Fibroblast of lung (primary cell): ENCODE measurements at regions not wholly inside any gene's neighbourhood (a gene's known extent, or its start where the extent isn't known, plus 50 kb on each side); places are given as distances from the start of the nearest gene placed in this dataset.

Source experiments
- DNase-seq, 2 donors: peaks; one replicate each; pipeline versions ENCODE4 v3.0.0 to v3.0.0-alpha.2; 2010; ENCODE audit warnings: low read depth in 2 of 2
- H2AFZ ChIP-seq: 2 replicates; pipeline ENCODE4 v1.5.1; 2012; ENCODE audit warnings: low read length, control low read depth, inconsistent platforms
- H3K27ac ChIP-seq: 2 replicates; pipeline ENCODE4 v1.5.1; 2011; ENCODE audit warnings: low read length, control low read depth; ENCODE audit not compliant: insufficient read depth
- H3K27me3 ChIP-seq: 2 replicates; pipeline ENCODE4 v1.5.1; 2011; ENCODE audit warnings: mild to moderate bottlenecking, low read length; ENCODE audit not compliant: control insufficient read depth, insufficient read depth
- H3K36me3 ChIP-seq: 2 replicates; pipeline ENCODE4 v1.5.1; 2011; ENCODE audit warnings: low read length; ENCODE audit not compliant: control insufficient read depth, insufficient read depth
- H3K4me1 ChIP-seq: 2 replicates; pipeline ENCODE4 v1.5.1; 2011; ENCODE audit warnings: low read length; ENCODE audit not compliant: control insufficient read depth, insufficient read depth; ENCODE audit errors: extremely low read depth
- H3K4me2 ChIP-seq: 2 replicates; pipeline ENCODE4 v1.5.1; 2011; ENCODE audit warnings: low read length, control low read depth; ENCODE audit not compliant: insufficient read depth; ENCODE audit errors: extremely low read depth
- H3K4me3 ChIP-seq, 4 experiments: fragments of 200-600 bp in 1 of 4; sonication (generic) in 1 of 4; replicated peaks in 1 of 4; 2 replicates each; pipeline ENCODE4 v1.5.1; 2011 to 2016; ENCODE audit warnings: low read length in 4 of 4, low read depth in 3 of 4, mild to moderate bottlenecking in 3 of 4, control low read depth in 2 of 4, inconsistent platforms in 1 of 4, mixed read lengths in 1 of 4; ENCODE audit not compliant: insufficient read depth in 1 of 4; ENCODE audit errors: control extremely low read depth in 1 of 4
- H3K79me2 ChIP-seq: 2 replicates; pipeline ENCODE4 v1.5.1; 2012; ENCODE audit warnings: mild to moderate bottlenecking, low read length, inconsistent platforms; ENCODE audit not compliant: control insufficient read depth, insufficient read depth
- H3K9ac ChIP-seq: 2 replicates; pipeline ENCODE4 v1.5.1; 2011; ENCODE audit warnings: mild to moderate bottlenecking, low read length, control low read depth; ENCODE audit not compliant: insufficient read depth
- H3K9me3 ChIP-seq: 2 replicates; pipeline ENCODE4 v1.5.1; 2012; ENCODE audit warnings: low read depth, low read length; ENCODE audit not compliant: control insufficient read depth, insufficient read depth
- H4K20me1 ChIP-seq: 2 replicates; pipeline ENCODE4 v1.5.1; 2011; ENCODE audit warnings: low read length; ENCODE audit not compliant: control insufficient read depth, insufficient read depth; ENCODE audit errors: extremely low read depth
- CTCF ChIP-seq, 2 donors: IDR thresholded peaks in 1 of 2; conservative IDR thresholded peaks in 1 of 2; 1 replicate in 1 of 2; 2 replicates in 1 of 2; pipeline ENCODE4 v1.5.1; 2011 to 2012; ENCODE audit warnings: low read length in 2 of 2, control low read depth in 1 of 2, inconsistent platforms in 1 of 2, low read depth in 1 of 2, mild to moderate bottlenecking in 1 of 2
- EZH2 ChIP-seq: IDR thresholded peaks from 2 replicates; pipeline ENCODE4 v1.5.1; 2012; ENCODE audit warnings: low read length, control low read depth, mild to moderate bottlenecking; ENCODE audit errors: missing control alignments

- no peaks in the 10 kb centered on the region for H3K9me3 ChIP-seq
- no peak overlapping the region for H2AFZ ChIP-seq
- H3K27ac ChIP-seq, result no peak overlapping the region
- H3K4me1 ChIP-seq, result no peaks in the 10 kb centered on the region
- H3K36me3 ChIP-seq, result no peaks in the 10 kb centered on the region
- no peak for TF ChIP-seq CTCF (conservative IDR thresholded peaks at IDR 0.05 in 1 of 2, IDR thresholded peaks at IDR 0.05 in 1 of 2; ENCODE audit: low read depth in 1 of 2, low read length in 2 of 2)
- TF ChIP-seq EZH2, result no peak
- H3K4me2 ChIP-seq, result no peak overlapping the region
- no peaks in the 10 kb centered on the region for H3K79me2 ChIP-seq
- H3K9ac ChIP-seq, result no peak overlapping the region
- H3K27me3 ChIP-seq, result no peaks in the 10 kb centered on the region
- no peak for DNase-seq
- no peak overlapping the region for H3K4me3 ChIP-seq
- H4K20me1 ChIP-seq, result no peaks in the 10 kb centered on the region
These were observed 228.9 kb downstream of the PMP22 start for GRCh38 chr17:15036238-15036637.

GRCh38 chr17:15031975-15032374 is 233.2 kb downstream of the PMP22 start:
- Histone ChIP-seq H3K79me2 (no peaks in the 10 kb centered on the region), H4K20me1 (no peaks in the 10 kb centered on the region), H3K4me2 (no peak overlapping the region), H3K4me3 (no peak overlapping the region), H3K9me3 (no peaks in the 10 kb centered on the region), H3K36me3 (no peaks in the 10 kb centered on the region), H3K27ac (no peak overlapping the region), H3K4me1 (no peaks in the 10 kb centered on the region), H2AFZ (no peak overlapping the region), H3K27me3 (no peaks in the 10 kb centered on the region), H3K9ac (no peak overlapping the region)
- DNase-seq, result no peak
- TF ChIP-seq EZH2 (no peak), CTCF (conservative IDR thresholded peaks at IDR 0.05 in 1 of 2, IDR thresholded peaks at IDR 0.05 in 1 of 2; ENCODE audit: low read depth in 1 of 2, low read length in 2 of 2) (no peak)

- H3K9me3 ChIP-seq, result no peaks in the 10 kb centered on the region
- H3K27me3 ChIP-seq, result no peaks in the 10 kb centered on the region
- no peak overlapping the region for H3K4me2 ChIP-seq
- no peak overlapping the region for H3K4me3 ChIP-seq
- TF ChIP-seq EZH2, result no peak
- no peak for TF ChIP-seq CTCF (conservative IDR thresholded peaks at IDR 0.05 in 1 of 2, IDR thresholded peaks at IDR 0.05 in 1 of 2; ENCODE audit: low read depth in 1 of 2, low read length in 2 of 2)
- H3K36me3 ChIP-seq, result no peaks in the 10 kb centered on the region
- no peak overlapping the region for H3K9ac ChIP-seq
- H2AFZ ChIP-seq, result no peak overlapping the region
- H3K4me1 ChIP-seq, result no peaks in the 10 kb centered on the region
- no peak overlapping the region for H3K27ac ChIP-seq
- no peaks in the 10 kb centered on the region for H3K79me2 ChIP-seq
- H4K20me1 ChIP-seq, result no peaks in the 10 kb centered on the region
- no peak for DNase-seq
These were observed 235.7 kb downstream of the PMP22 start for GRCh38 chr17:15029469-15029868.
